T follicular helper cell (primary cell): ENCODE measurements at regions not wholly inside any gene's neighbourhood (a gene's known extent, or its start where the extent isn't known, plus 50 kb on each side); places are given as distances from the start of the nearest gene placed in this dataset.
"Not testable (repeated sequence)": the region's sequence is repeated elsewhere in the genome, so short reads cannot be mapped to it uniquely, and the experiment has no call there.

Experiments used
- DNase-seq: peaks from one replicate; pipeline ENCODE4 v3.0.0-alpha.2; 2020; ENCODE audit warnings: low read depth

DNA sequence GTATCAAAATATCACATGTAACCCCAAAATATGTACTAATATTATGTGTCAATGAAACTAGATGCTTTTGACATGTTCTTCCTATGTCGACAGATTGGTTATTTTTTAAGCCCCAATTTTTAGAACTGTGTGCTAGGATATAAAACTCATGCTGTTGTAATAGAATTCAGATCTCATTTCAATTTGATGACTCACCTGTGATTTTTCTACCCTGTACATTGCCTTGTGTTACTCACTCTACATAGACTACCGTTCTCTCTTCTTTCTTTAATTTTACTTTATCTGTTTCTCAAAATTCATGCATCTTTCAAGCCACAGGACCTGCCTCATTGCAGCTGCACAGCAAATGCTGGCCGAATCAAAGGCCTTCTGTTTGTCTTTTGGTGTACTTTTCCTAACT lies 284.5 kb downstream of the MAT2B start:
- no peak for DNase-seq

DNA sequence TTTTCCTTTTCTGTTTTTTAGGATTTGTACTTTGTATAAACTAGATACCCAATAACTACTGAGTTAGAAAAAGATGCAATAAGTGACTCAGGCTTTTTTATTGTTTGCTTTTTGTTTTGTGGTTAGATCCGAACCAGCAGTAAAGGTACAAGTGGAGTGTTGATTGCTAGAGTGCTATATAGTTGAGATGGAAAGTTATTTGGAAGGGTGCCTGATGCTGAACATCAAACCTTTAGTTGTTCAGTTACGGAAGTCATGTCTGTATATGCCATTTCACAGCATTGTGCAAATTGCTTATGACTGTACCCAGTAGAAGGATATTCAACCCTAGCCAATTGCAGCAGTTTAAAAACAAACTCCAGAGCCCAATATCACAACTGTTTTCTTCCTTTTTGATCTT lies 285.1 kb downstream of the MAT2B start:
- no peak for DNase-seq

DNA sequence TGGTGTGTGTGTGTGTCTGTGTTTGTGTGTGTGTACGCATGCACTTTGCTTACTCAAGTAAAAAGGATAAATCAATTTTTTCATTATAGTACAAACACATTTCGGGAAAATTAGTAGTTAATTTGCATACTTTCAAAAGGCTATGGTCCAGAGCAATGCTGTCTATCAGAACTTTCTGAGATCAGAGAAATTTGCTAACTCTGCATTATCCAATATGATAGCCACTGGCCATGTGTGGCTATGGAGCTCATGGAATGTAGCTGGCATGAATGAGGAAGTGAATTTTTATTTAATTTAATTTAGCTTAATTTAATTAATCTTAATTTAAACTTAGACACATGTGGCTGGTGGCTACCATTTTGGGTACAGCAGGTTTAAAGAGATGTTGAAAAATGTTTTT lies 289.6 kb downstream of the MAT2B start:
- DNase-seq, result no peak

DNA sequence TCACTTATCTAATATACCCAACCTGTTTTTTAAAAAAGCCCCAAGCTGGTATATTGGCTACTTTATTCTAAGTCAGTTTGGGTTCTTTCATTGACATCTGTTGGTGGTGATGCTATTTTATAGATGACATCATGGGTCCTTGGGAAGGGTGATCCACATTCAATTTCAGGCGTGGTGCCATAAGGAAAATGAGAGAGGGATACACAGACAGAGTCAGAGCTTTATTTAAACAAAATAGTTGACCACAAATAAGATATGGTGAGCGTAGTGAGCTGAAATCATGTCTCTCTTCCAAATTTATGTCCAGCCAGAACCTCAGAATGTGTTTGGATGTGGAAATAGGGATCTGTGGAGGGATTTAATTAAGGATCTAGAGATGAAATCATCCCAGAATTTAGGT lies 302.4 kb downstream of the MAT2B start:
- DNase-seq, result no peak

DNA sequence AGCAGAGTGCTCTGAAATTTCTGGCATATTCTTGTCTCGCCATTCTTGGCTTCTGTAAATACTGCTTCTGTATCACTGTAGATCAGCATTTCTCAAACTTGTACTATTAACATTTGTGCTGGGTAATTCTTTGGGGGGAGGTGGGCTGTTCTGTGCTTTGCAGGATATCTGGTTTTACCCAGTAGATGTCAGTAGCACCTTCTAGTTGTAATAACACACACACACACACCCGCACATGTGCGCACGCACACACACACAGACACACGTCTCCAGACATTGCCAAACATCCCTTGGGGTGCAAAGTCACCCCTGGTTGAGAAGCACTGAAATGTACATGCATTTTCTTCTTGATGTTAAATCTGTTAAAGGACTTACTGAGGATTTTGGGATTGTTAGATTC lies 304.1 kb downstream of the MAT2B start:
- DNase-seq, result no peak

DNA sequence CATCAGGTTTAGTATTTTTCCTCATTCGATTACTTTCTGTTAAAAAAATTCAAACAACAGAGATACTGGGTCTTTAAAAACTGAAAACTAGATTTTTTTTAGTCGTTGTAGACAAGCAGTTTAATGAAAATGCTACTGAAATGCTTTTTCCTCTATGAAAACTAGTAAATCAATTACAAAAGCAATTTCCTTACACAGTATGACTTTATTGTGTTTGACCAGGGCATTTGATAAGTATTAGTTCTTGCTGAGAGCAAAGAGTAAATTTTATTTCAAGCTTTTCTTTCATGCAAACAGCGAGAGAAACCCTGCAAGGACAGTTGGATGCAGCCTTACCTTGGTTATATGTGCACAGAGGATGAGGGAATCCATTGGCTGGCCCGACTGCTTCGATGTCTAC lies 308.5 kb downstream of the MAT2B start:
- DNase-seq, result no peak

DNA sequence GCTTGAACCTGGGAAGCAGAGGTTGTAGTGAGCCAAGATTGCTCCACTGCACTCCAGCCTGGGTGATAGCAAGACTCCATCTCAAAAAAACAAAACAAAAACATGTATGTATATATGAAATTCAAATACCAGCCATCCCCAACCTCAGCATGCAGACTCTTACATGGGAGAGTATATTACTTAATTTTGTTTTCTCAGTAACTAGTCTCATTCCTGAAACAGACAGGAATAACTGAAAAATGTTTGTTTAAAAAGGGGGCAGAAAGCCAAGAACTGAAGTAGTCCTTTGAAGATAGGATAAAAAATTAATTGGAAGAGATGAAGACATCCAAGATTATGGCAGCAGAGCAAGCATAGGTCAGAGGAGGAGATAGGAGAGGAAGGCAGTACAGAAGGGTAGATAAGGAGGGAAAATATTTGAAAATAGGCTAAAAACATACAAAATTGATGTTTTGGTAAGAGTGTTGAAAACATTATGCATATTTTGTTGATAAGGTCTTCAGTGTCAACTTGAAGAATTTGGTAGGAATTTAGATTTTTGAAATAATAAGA lies 309.9 kb downstream of the MAT2B start:
- no peak for DNase-seq

DNA sequence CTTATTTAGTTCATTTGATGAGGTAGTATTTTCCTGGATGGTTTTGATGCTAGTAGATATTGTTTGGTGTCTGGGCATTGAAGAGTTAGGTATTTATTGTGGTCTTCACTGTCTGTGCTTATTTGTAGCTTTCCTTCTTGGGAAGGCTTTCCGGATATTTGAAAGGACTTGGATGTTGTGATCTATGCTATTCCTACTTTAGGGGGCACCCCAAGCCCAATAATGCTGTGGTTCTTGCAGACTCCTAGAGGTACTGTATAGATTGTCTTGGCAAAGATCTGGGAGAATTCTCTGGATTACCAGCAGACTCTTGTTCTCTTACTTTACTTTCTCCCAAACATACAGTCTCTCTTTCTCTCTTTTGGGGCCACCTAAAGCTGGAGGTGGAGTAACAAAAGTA lies 315.7 kb downstream of the MAT2B start:
- no peak for DNase-seq

DNA sequence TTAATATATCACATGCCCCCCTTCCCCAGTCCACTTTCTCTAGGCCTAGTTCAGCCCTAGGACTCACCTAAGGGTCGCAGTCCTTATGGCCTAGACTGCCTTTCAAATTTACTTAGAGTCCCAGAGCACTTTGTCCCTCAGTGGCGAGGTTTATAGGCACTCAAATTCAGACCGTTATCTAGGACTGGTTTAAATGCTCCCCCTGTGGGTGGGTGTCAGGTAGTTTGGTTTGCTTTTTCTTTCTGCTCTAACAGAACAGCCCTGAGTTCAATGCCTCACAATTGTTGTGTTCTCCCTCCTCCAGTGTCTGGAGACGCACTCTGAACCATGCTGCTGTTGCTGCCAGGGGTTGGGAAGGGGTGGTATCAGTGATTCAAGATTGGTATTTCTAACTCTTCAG lies 317.1 kb downstream of the MAT2B start:
- DNase-seq, result no peak

- DNase-seq, result no peak
Measured at GRCh38 chr5:163825661-163826060, 320.2 kb downstream of the MAT2B start.

- DNase-seq, result no peak
Measured at GRCh38 chr5:163826201-163826600, 320.8 kb downstream of the MAT2B start.

DNA sequence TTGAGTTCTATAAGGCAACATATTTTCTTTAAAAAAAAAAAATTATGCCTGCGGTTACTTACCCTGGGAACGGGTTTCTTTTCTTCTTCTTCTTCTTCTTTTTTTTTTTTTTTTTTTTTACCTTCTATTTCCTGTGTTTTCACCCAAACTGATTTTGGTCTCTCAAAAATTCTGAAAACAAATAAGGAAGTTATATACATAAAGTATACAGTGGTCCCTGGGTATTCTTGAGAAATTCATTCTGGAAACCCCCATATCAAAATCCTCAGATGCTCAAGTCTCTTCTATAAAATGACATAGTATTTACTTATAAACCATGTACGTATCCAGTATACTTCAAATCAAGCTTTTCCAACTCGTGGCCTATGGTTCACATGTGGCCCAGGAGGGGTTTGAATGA lies 326.7 kb downstream of the MAT2B start:
- no peak for DNase-seq

- no peak for DNase-seq
Measured at GRCh38 chr5:163838738-163839137, 333.3 kb downstream of the MAT2B start.

DNA sequence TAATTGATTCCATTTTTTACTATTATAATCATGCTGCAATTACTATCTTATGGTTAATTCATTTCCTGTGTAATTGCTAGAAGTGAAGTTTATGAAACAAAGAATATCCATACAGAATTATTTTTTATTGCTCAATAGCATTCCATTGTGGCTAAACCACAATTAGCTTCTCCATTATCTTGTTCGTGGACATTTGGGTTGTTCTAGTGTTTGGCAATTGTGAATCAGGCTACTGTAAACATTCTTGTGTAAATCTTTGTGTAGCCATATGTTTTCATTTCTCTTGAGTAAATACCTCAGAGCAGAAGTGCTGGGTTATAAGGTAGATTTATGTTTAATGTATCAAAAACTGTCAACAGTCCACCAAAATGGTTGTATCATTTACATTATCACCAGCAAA lies 341.1 kb downstream of the MAT2B start:
- DNase-seq, result no peak

- no peak for DNase-seq
Measured at GRCh38 chr5:163855754-163856153, 350.3 kb downstream of the MAT2B start.

DNA sequence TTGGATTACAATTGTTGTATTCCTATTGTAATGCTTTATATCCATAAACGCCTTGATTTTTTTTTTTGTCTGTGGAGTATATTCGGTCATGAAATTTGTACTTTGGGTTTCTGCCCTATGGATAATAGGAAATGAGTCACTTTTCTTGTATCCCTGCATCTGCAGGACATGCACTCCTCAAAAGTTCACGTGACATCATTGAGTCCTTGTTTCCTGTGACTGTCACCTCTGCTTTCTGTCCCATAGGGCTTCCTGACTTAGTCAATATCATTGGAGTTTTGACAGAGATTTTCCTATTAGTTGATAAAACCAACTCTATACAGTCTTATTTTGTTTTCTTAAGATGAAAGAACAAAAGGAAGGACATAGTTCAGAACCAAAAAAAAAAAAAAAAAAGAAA lies 356.3 kb downstream of the MAT2B start:
- no peak for DNase-seq

DNA sequence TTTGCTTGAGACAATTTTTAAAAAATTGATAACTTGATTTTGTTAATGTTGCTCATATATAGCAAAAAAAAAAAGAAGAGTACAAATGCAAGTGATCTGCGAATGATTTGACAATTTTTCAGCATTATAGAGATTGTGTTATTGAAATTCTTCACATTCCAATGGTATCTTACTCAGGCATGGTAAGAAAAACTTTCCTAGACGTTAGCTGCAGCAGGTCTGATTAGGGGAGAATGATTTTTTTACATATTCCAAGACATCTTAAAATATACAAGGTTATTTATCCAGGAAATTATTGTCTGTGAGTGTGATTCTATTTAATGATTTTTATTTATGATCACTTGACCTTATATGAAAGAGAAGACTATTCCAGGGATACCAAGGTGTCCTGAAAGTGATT lies 361.9 kb downstream of the MAT2B start:
- DNase-seq, result no peak

DNA sequence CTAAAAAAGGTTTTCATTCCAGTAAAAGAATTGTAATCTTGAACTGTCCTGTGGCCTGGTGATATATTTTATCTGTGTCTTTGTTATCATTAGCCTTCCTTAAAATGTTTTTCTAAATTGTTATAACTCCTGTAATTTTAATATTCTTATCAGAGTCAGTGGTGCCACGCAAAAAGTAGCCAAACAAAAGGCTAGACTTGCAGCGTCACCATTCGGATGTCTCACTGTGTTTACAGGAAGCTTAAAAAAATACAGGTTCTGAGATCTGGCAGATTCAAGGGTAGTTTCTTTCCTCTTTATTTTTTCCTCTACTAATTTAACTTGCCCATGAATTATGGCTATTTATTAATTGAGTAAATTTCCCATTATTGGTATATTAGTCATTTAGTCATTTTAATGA lies 362.3 kb downstream of the MAT2B start:
- no peak for DNase-seq

DNA sequence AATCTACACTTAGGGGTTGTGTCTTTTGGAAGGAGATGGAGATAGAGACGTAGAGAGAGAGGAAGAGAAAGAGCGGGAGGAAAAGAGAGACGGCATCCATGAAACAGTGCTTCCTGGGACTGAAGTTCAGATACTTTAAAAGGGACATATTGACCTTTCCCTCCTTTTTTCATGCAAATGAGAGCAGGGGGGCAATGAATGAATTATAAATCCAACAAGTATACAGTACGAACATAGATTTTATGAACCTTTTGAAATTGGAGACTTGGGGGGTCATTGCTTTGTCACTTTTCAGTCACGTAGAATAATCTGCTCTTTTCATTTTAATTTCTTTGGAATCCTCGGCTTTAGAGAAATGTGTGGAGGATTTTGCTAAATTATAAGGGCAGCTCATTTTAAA lies 364.2 kb downstream of the MAT2B start:
- DNase-seq, result no peak

DNA sequence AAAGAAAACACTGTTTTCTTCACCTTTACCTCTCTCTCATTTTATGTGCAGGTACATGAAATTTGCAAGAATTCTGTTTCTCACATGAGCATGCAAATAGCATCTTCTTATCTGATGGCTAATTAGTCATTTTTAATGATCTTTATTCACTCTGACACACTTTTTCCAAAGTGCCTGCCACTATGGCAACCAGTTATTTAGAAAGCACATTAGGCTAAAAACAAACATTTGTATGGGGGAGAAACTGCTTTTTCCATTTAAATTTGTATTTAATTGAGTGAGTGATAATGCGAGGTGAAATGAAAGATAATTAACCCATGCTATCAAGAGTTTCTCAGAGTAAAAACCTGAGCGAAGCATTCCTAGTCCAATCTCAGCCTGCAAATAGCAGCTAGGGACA lies 365.0 kb downstream of the MAT2B start:
- DNase-seq, result no peak

- DNase-seq, result no peak
Measured at GRCh38 chr5:163874431-163874830, 369.0 kb downstream of the MAT2B start.

GRCh38 chr5:163874912-163875311 lies 369.5 kb downstream of the MAT2B start:
- DNase-seq, result not testable (repeated sequence)

GRCh38 chr5:163877865-163878264 lies 372.4 kb downstream of the MAT2B start:
- no peak for DNase-seq

GRCh38 chr5:163878490-163878889 lies 373.1 kb downstream of the MAT2B start:
- DNase-seq, result no peak

- DNase-seq, result no peak
Measured at GRCh38 chr5:163880302-163880701, 374.9 kb downstream of the MAT2B start.
